HG03103 (cell line): ENCODE measurements at regions not wholly inside any gene's neighbourhood (a gene's known extent, or its start where the extent isn't known, plus 50 kb on each side); places are given as distances from the start of the nearest gene placed in this dataset.

Source experiments
- ATAC-seq: cut with Tn5 transposase; IDR thresholded peaks from one replicate; pipeline ENCODE4 v1.9.1; 2021; ENCODE audit warnings: low read depth; ENCODE audit not compliant: unreplicated experiment

DNA sequence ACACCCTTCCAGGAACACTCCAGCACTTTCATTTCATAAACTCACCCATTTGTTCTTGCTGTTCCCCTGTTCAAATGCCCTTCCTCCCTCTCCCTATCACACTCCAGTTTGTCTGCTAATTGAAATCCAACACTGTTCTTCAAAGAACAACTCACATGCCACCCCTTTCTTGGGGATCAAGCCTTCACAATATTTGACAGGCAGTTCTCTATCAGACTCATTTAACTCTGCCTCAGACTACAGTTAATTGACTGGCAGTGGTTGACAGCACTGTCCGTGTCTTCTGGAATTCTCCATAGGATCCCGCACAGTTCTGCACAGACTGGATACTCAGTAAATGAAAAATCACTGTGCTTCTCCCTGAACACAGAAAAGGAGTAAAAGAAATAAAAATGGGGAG, 87.8 kb downstream of the PMP22 start:
- no peak for ATAC-seq

DNA sequence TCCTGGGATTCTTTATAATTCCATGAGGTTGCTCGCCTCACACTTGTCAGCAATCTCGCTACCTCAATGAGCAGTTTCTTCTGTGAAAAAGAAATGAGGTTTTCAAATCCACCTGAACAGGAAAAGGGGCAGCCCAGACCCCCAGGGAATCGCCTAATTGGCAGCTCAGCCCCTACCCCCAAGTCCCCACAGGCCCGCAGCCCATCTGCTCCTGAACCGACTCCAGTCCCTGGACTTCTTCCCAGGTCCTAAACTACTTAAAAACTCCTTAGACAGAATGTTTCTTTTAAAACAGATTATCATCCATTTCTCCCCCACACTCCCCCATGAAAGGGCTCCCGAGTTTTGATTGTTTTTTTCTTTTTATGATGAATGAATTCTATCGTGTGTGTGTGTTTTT, 89.8 kb downstream of the PMP22 start:
- no peak for ATAC-seq

DNA sequence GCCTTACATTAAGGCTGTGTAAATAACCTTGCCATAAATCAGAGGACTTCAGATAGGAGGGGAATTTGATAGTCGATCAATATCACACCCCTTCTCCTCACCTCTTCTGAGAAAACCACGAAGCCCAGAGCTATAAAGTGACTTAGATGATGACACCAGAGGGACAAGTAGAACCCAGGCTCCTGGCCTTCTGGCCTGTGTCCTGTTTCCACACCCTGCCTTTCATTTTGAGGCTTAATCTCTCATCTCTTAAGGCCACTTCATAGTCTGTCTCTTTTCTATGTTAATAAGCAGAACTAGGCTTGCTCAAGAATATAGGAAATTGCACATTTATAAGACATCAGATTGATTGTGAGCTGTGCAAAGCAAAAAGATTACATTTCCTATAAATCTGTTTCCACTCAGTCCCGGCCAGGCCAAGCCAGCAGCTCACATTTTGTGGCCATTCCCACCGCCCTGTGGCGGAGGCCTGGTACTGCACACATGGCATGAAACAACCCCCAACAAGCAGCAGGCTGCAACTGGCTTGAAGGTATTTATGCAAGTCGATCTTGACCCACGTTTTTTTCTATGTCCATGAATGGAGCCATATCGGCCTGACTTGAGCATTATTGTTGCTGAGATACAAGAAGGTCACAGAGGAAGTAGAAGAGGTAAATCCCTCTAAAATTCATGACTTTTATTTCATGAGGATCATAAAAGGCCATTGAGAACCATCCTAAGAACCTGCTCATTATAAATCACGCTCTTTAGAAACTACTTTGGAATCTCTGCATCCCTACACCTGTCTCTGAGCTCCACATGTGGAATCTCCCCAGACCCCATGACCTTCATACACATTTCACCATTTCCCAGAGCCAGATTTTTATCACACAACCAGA, 93.7 kb downstream of the PMP22 start:
- ATAC-seq = no peak

DNA sequence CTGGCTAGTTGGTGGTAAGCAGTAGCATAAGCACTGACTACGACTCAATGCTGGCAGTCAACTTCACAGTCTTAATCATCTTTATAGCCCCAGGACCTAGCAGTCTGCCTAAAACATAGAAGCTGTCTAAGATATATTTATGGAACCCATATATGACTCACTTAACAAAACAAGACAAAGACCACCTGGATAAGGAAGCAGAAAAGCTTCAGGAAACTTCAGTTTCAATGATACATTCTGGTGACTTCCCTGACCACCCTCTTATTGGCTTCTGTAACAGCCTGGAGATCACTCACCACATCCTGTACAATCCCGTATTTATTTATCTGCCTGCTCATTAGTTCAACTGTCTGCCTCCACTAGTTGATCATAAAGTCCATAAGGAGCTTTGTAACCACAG, 95.5 kb downstream of the PMP22 start:
- ATAC-seq = no peak

- no peak for ATAC-seq
Measured at GRCh38 chr17:15168379-15168778, 96.7 kb downstream of the PMP22 start.

DNA sequence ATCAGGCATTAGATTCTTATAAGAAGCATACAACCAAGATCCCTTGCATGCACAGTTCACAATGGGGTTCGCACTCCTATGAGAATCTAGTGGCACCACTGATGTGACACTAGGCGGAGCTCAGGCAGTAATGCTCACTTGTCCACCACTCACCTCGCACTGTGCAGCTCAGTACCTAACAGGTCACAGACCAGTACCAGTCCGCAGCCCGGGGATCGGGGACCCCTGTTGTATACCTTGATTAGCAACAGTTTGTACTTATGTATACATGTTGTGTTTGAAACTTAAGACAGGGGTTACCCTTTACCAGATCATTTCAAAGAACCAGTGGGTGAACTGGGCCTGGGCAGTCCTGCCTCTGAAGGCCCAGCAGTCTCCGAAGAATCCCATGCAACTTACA, 103.7 kb downstream of the PMP22 start:
- ATAC-seq = no peak

GRCh38 chr17:15157051-15157450, 108.1 kb downstream of the PMP22 start:
- ATAC-seq = no peak

DNA sequence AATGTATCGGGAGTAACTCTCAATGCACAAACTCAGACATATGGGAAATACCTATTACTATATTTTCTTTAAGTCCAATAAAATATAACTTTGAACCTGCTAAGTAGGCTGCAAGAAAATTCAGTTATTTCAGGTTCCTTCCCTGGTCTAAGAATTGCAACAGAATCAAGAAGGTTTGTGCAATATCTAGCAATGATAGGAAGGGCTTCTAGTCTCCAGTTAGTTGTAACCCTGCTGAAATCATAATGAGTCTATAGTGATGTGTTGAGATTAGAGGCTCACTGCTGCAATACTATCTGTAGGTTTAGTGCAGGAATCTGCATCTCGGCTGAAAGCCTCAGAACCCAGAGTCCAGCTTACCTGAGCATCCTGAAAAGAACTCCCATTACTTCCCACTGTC, 110.5 kb downstream of the PMP22 start:
- no peak for ATAC-seq

DNA sequence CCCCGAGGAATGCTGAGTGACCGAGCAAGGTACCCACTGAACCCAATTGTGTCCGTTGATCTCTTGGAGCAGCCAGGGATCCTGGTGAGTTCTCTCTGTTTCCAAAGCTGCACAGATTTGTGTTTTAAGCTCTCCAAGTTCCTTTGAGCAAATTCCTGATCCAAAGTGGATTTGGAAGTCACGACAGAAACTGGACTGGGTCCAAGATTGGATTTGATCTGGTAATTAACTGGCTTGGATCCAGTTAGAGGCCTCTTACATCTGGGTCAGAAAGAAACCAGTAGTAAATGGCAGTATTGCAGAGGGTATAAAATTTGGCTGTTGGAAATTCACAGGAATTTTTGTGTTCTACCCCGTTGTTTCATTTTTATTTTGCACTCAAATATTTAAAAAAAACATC, 119.5 kb downstream of the PMP22 start:
- no peak for ATAC-seq

DNA sequence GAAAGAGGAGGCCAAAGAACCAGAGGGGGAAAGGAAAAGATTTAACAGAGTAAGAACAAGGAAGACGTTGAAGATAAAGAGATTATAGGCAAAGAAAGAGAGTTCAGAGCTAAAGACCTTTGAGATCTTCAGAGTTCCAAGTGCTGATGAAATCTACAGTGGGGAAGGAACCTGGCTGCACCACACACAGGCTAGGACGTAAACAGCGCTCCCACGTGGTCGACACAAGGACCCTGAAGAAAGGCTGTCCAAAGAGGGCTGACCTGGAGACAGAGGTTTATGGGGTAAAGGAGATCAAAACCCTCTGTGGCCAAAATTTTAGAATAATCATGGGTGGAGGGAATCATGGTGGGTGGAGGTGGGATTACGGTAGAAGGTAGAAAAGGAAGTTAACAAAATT, 121.6 kb downstream of the PMP22 start:
- no peak for ATAC-seq

GRCh38 chr17:15134363-15134762, 130.8 kb downstream of the PMP22 start:
- ATAC-seq = no peak

- ATAC-seq = no peak
Measured at GRCh38 chr17:15133826-15134225, 131.3 kb downstream of the PMP22 start.

DNA sequence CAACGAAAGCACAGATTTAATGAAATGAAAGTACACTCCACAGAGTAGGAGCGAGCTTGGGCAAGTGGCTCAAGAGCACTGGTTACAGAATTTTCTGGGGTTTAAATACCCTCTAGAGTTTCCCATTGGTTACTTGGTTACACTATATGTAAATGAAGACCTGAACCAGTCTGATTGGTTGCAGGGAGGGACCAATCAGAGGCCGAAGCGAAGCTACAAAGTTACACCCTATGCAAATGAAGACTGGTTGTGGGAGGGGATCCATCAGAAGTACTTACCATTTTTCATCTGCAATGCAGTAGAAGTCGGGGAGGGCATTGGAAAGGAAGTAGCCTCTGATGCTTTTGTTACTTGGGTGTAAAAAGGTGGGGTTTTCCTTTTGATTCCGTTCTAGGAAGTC, 132.0 kb downstream of the PMP22 start:
- ATAC-seq = no peak

DNA sequence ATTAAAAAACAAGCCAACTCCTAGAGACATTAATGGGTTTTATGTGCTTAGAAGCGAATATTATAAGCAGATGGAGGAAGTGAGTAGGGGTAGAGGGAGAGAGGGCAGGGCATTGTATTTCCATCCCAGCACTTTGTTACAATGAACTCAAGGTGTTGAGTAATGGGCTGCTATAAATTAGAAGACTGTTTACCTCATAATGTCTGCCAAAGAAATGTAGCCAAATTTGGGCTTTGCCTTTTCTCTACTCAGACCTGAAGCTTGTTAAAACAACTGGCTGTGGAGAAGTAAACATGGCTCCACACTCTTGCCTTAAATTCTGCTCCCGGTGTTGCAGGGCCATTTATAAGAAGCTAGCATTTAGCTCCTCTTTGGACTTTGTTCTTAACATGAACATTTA, 134.7 kb downstream of the PMP22 start:
- ATAC-seq = no peak

- ATAC-seq = no peak
Measured at GRCh38 chr17:15129986-15130385, 135.1 kb downstream of the PMP22 start.

GRCh38 chr17:15124746-15125145, 140.4 kb downstream of the PMP22 start:
- no peak for ATAC-seq

- no peak for ATAC-seq
Measured at GRCh38 chr17:15124264-15124595, 140.9 kb downstream of the PMP22 start.

DNA sequence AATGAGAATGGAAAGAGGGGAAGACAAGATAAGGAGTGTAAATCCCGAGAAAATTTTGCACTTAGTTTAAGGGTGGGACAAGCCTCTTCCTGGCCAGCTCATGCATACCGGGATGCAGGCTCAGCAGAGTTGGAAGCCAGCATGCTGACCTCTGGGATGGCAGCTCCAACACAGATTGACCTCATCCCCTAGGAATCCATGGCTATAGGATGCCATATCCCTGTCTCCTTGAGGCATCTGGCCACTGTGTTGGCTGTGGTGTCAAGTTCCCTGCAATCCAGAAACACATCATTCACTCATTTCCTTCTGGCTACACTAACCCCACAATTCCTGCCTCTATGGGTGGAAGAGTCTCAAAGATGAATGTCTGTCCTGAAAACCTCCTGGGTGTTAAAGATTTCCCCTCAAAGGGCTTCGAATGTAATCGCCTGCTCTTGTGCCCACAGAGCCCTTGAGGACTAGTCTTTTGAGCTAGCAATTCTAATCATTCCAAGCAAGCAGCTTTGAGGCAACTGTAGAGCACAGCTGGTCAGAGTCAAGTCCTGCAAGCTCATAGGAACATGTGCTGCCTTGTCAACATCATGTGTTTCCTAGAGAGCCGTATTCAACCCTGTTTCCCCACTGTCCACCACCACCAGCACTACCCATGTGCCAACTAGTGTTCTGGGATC, 141.4 kb downstream of the PMP22 start:
- ATAC-seq = no peak

DNA sequence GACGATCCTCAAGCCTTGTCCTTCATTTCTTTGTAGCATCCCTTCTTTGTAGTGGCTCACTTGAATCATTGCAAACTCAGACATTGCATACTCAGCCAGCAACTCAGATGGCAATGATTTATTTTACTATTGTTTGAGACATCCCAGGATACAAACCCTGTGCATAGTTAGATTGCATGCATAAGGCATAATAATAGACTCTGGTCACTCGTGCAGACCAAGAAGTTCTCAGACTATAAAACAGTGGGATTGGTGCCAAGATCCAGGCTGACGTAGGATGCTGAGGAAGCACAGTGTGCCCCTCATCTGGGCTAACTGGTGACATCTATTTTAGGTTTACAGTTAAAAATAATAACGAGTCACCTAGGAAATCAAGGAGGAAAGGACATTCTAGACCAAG, 142.3 kb downstream of the PMP22 start:
- ATAC-seq = no peak

DNA sequence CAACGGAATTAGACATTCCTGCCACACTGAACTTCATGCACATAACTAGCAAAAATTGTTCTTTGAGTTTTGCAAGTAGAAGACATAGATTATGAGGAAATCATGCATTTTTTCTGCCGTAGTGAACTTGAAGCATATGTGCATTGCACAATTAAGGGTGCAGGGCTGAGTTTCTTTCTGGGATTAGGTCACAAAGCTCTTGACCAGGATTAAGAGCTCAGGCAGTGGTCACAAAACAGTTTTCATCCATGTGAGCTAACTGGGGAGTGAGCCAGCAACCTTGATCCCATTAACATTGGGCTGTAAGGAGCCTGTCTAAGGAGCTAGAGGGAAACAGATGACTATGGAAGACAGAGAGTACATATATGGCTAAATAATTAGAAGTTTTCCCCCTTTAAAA, 143.7 kb downstream of the PMP22 start:
- no peak for ATAC-seq

DNA sequence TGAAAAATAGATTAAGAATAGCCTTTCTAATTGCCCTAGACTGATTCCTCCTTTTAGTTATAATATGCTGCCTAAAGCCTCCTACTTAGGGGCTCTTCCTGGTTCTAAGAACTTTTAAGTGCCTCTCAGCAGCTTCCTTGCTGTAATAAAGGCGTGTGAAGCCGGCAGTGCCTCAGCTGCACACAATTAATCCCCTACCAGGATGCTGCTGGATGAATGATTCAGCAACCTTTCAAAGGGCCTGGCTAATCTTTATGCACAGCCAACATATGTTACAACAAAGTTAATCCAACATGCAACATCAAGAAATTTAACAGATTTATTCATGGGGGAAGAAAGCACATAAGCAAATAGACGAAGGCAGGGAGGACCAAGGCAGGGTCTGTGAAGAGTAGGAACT, 145.2 kb downstream of the PMP22 start:
- ATAC-seq = no peak

GRCh38 chr17:15117239-15117638, 147.9 kb downstream of the PMP22 start:
- ATAC-seq = no peak
